HEK293 (cell line): ENCODE measurements at regions not wholly inside any gene's neighbourhood (a gene's known extent, or its start where the extent isn't known, plus 50 kb on each side); places are given as distances from the start of the nearest gene placed in this dataset.

Experiments used
- CTCF ChIA-PET: fragments of 350-600 bp; formaldehyde crosslinking; extraction: SDS; loops from one replicate; lab custom pipeline; 2021; ENCODE audit warnings: antibody characterized with exemption; lab: Yijun Ruan, JAX
- POLR2A ChIA-PET: fragments of 300-600 bp; formaldehyde crosslinking; extraction: SDS; loops from one replicate; lab custom pipeline; 2020; ENCODE audit warnings: antibody characterized with exemption, inconsistent platforms; lab: Yijun Ruan, JAX
- H3K27ac ChIP-seq: fragments of 200-500 bp; sonication (Bioruptor generic); 2 replicates; pipeline ENCODE4 v1.5.1; 2014; ENCODE audit warnings: low read depth, low read length, control low read depth, inconsistent platforms; ENCODE audit errors: extremely low read depth
- H3K36me3 ChIP-seq, 2 experiments: fragments of 200-500 bp in 1 of 2; sonication (Bioruptor generic) in 1 of 2; 1 replicate in 1 of 2; 2 replicates in 1 of 2; pipeline ENCODE4 v1.5.1; 2014 to 2017; ENCODE audit warnings: inconsistent platforms in 2 of 2, low read length in 2 of 2; ENCODE audit not compliant: control insufficient read depth in 2 of 2, insufficient read depth in 1 of 2
- H3K4me1 ChIP-seq: fragments of 200-500 bp; sonication (Bioruptor generic); 2 replicates; pipeline ENCODE4 v1.5.1; 2014; ENCODE audit warnings: mild to moderate bottlenecking, low read length, inconsistent platforms; ENCODE audit not compliant: control insufficient read depth, insufficient read depth
- H3K4me3 ChIP-seq: 2 replicates; pipeline ENCODE4 v1.5.1; 2011; ENCODE audit warnings: low read depth, mild to moderate bottlenecking, control low read depth, low read length, moderate library complexity
- H3K9me3 ChIP-seq: fragments of 200-500 bp; sonication (Bioruptor generic); 2 replicates; pipeline ENCODE4 v1.5.1; 2014; ENCODE audit warnings: low read depth, low read length, inconsistent platforms; ENCODE audit not compliant: control insufficient read depth, insufficient read depth
- GLIS2 ChIP-seq: fragments of 450-650 bp; formaldehyde crosslinking; IDR thresholded peaks from 2 replicates; pipeline ENCODE4 v1.5.1; 2016; ENCODE audit warnings: missing biosample characterization, missing genetic modification characterization
- HIC1 ChIP-seq: fragments of 450-650 bp; formaldehyde crosslinking; IDR thresholded peaks from 2 replicates; pipeline ENCODE4 v1.5.1; 2016; ENCODE audit warnings: missing biosample characterization, missing genetic modification characterization
- HOXD13 ChIP-seq: sonication (generic); formaldehyde crosslinking; IDR thresholded peaks from 2 replicates; pipeline ENCODE4 v1.8.0; 2022; ENCODE audit warnings: missing genetic modification reagents, borderline replicate concordance
- OVOL3 ChIP-seq: fragments of 450-650 bp; formaldehyde crosslinking; IDR thresholded peaks from 2 replicates; pipeline ENCODE4 v1.5.1; 2016; ENCODE audit warnings: missing biosample characterization, missing genetic modification characterization
- SALL2 ChIP-seq: fragments of 450-650 bp; formaldehyde crosslinking; IDR thresholded peaks from 2 replicates; pipeline ENCODE4 v1.5.0; 2017; ENCODE audit warnings: missing biosample characterization, mild to moderate bottlenecking, missing genetic modification characterization, borderline replicate concordance
- SCRT1 ChIP-seq: fragments of 450-650 bp; formaldehyde crosslinking; IDR thresholded peaks from 2 replicates; pipeline ENCODE4 v1.5.1; 2016; ENCODE audit warnings: missing biosample characterization, missing genetic modification characterization, borderline replicate concordance
- SCRT2 ChIP-seq: fragments of 450-650 bp; formaldehyde crosslinking; IDR thresholded peaks from 2 replicates; pipeline ENCODE4 v1.5.1; 2016; ENCODE audit warnings: missing biosample characterization, missing genetic modification characterization
- SP2 ChIP-seq: fragments of 450-650 bp; formaldehyde crosslinking; IDR thresholded peaks from 2 replicates; pipeline ENCODE4 v1.5.1; 2016; ENCODE audit warnings: missing biosample characterization, missing genetic modification characterization
- SP7 ChIP-seq: fragments of 450-650 bp; formaldehyde crosslinking; IDR thresholded peaks from 2 replicates; pipeline ENCODE4 v1.5.1; 2016; ENCODE audit warnings: missing biosample characterization, missing genetic modification characterization
- TCF7L2 ChIP-seq: IDR thresholded peaks from 2 replicates; pipeline ENCODE4 v1.6.1; 2011; ENCODE audit warnings: low read depth, mild to moderate bottlenecking, inconsistent platforms, low read length, moderate library complexity, borderline replicate concordance
- ZBTB20 ChIP-seq: fragments of 450-650 bp; formaldehyde crosslinking; IDR thresholded peaks from 2 replicates; pipeline ENCODE4 v1.5.1; 2016; ENCODE audit warnings: missing biosample characterization, missing genetic modification characterization
- ZIC2 ChIP-seq: fragments of 450-650 bp; formaldehyde crosslinking; IDR thresholded peaks from 2 replicates; pipeline ENCODE4 v1.5.1; 2016; ENCODE audit warnings: missing biosample characterization, missing genetic modification characterization
- ZNF140 ChIP-seq: fragments of 450-650 bp; formaldehyde crosslinking; IDR thresholded peaks from 2 replicates; pipeline ENCODE4 v1.5.1; 2016; ENCODE audit warnings: missing biosample characterization, missing genetic modification characterization
- ZNF146 ChIP-seq: fragments of 450-650 bp; formaldehyde crosslinking; IDR thresholded peaks from 2 replicates; pipeline ENCODE4 v1.5.1; 2016; ENCODE audit warnings: missing biosample characterization, missing genetic modification characterization
- ZNF174 ChIP-seq: fragments of 450-650 bp; formaldehyde crosslinking; IDR thresholded peaks from 2 replicates; pipeline ENCODE4 v1.5.0; 2017; ENCODE audit warnings: missing biosample characterization, mild to moderate bottlenecking, missing genetic modification characterization
- ZNF184 ChIP-seq: fragments of 450-650 bp; IDR thresholded peaks from 2 replicates; pipeline ENCODE4 v1.5.1; 2018; ENCODE audit warnings: missing biosample characterization, mild to moderate bottlenecking, missing genetic modification characterization
- ZNF221 ChIP-seq: fragments of 450-650 bp; formaldehyde crosslinking; IDR thresholded peaks from 2 replicates; pipeline ENCODE4 v1.5.1; 2017; ENCODE audit warnings: missing biosample characterization, missing genetic modification characterization, borderline replicate concordance
- ZNF292 ChIP-seq: fragments of 450-650 bp; formaldehyde crosslinking; IDR thresholded peaks from 2 replicates; pipeline ENCODE4 v1.5.1; 2016; ENCODE audit warnings: low read depth, missing biosample characterization, missing genetic modification characterization, borderline replicate concordance
- ZNF302 ChIP-seq: fragments of 450-650 bp; formaldehyde crosslinking; IDR thresholded peaks from 2 replicates; pipeline ENCODE4 v1.5.1; 2016; ENCODE audit warnings: missing biosample characterization, missing genetic modification characterization, low read depth
- ZNF324 ChIP-seq: fragments of 450-650 bp; formaldehyde crosslinking; IDR thresholded peaks from 2 replicates; pipeline ENCODE4 v1.5.1; 2016; ENCODE audit warnings: missing biosample characterization, missing genetic modification characterization
- ZNF530 ChIP-seq: fragments of 450-650 bp; formaldehyde crosslinking; IDR thresholded peaks from 2 replicates; pipeline ENCODE4 v1.5.1; 2016; ENCODE audit warnings: low read depth, missing biosample characterization, missing genetic modification characterization
- ZNF585B ChIP-seq: fragments of 450-650 bp; formaldehyde crosslinking; IDR thresholded peaks from 2 replicates; pipeline ENCODE4 v1.5.1; 2016; ENCODE audit warnings: missing biosample characterization, missing genetic modification characterization
- ZNF600 ChIP-seq: fragments of 450-650 bp; formaldehyde crosslinking; IDR thresholded peaks from 2 replicates; pipeline ENCODE4 v1.5.1; 2016; ENCODE audit warnings: missing biosample characterization, missing genetic modification characterization
- ZNF660 ChIP-seq: fragments of 450-650 bp; IDR thresholded peaks from 2 replicates; pipeline ENCODE4 v1.5.1; 2018; ENCODE audit warnings: missing biosample characterization, mild to moderate bottlenecking, missing genetic modification characterization
- ZNF701 ChIP-seq: fragments of 450-650 bp; formaldehyde crosslinking; IDR thresholded peaks from 2 replicates; pipeline ENCODE4 v1.5.1; 2016; ENCODE audit warnings: missing biosample characterization, missing genetic modification characterization
- ZNF776 ChIP-seq: fragments of 450-650 bp; formaldehyde crosslinking; IDR thresholded peaks from 2 replicates; pipeline ENCODE4 v1.5.0; 2017; ENCODE audit warnings: missing biosample characterization, missing genetic modification characterization, borderline replicate concordance
- ZNF837 ChIP-seq: fragments of 450-650 bp; formaldehyde crosslinking; IDR thresholded peaks from 2 replicates; pipeline ENCODE4 v1.5.1; 2016; ENCODE audit warnings: missing biosample characterization, missing genetic modification characterization
- TF ChIP-seq, protein P1 (sequence below): fragments of 450-650 bp; formaldehyde crosslinking; optimal IDR thresholded peaks from 2 replicates; pipeline ENCODE3; 2016; ENCODE audit warnings: missing biosample characterization, mild to moderate bottlenecking, missing genetic modification characterization
- TF ChIP-seq, protein P2 (sequence below): sonication (generic); formaldehyde crosslinking; IDR thresholded peaks from 2 replicates; pipeline ENCODE4 v1.8.1; 2022; ENCODE audit warnings: mild to moderate bottlenecking, moderate library complexity, missing genetic modification reagents

- CTCF ChIA-PET: no interaction called here
- TF ChIP-seq, protein P1, sequence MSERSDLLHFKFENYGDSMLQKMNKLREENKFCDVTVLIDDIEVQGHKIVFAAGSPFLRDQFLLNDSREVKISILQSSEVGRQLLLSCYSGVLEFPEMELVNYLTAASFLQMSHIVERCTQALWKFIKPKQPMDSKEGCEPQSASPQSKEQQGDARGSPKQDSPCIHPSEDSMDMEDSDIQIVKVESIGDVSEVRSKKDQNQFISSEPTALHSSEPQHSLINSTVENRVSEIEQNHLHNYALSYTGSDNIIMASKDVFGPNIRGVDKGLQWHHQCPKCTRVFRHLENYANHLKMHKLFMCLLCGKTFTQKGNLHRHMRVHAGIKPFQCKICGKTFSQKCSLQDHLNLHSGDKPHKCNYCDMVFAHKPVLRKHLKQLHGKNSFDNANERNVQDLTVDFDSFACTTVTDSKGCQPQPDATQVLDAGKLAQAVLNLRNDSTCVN: no peak
- TF ChIP-seq ZNF184 (no peak), ZNF600 (tag by site-specific recombination) (no peak), SCRT2 (tag by site-specific recombination) (no peak), ZNF776 (tag by site-specific recombination) (no peak), ZNF837 (no peak), ZIC2 (no peak), HOXD13 (CRISPR knock-in tag) (no peak), SP2 (tag by site-specific recombination) (no peak), SALL2 (tag by site-specific recombination) (no peak), ZNF585B (tag by site-specific recombination) (no peak), ZNF530 (tag by site-specific recombination) (no peak), ZNF302 (tag by site-specific recombination) (no peak), GLIS2 (tag by site-specific recombination) (no peak), SCRT1 (tag by site-specific recombination) (no peak), ZNF174 (no peak), TCF7L2 (no peak), ZNF324 (tag by site-specific recombination) (no peak), ZNF140 (tag by site-specific recombination) (no peak)
- TF ChIP-seq, all 188 proteins: peak for 0
- no peaks in the 10 kb centered on the region for H3K9me3 ChIP-seq
Observed at GRCh38 chr1:65508051-65508450, 87.6 kb downstream of the LEPR start.

DNA sequence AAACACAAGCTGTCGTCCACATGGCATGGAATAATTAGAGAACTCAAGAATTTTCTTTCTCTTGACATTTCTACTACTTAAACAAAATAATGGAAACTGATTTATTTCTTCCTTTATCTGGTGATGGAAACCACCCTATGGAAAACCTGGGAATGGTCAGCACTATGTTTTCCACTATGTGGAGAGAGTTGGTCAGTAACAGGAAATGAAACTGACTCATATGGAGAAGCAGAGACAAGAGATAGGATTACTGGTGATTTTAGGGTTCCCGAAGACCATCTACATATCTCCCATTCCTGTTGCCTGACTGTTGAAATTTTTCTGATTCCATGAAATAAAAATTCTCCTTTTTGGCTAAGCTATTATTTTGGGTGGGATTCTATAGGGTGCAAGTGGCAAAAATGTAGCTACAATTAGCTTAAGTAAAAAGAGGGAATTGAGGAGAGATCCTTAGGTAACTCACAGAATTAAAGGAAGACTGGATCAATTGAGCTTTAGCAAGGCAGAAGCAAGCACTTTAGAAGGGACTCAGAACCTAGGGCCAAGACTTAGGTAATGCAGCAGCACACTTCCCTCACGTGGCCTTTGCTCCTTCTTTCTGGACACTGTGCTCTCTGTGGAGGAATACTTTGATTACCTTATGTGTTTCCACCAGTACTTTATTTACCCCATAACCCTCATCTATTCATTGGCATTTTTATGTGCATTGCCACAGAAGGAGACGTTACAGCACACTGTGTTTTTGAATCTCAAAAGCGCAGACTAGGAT lies 89.6 kb downstream of the LEPR start:
- POLR2A ChIA-PET: no interaction called here

More at GRCh38 chr1:65508051-65508450, 87.6 kb downstream of the LEPR start:
- no peak overlapping the region for H3K27ac ChIP-seq
- POLR2A ChIA-PET: no interaction called here
- no peaks in the 10 kb centered on the region for H3K36me3 ChIP-seq
- no peaks in the 10 kb centered on the region for H3K4me1 ChIP-seq
- no peak overlapping the region for H3K4me3 ChIP-seq

DNA sequence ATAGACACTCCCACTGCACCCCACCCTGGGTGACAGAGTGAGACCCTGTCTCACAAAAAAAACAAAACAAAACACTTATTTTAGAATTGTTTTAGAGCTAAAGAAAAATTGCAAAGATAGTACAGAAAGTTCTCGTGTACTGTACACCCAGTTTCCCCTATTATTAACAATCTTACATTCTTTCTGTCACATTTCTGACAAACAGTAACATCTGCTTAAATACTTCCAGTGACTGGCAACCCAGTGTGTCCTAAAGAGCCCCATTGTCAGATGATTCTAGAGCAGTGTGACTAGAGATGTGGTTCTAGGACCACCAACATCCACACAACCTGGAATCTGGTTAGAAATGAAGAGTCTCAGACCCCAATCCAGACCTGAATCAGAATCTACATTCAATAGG lies 90.5 kb downstream of the LEPR start:
- Histone ChIP-seq H3K27ac (no peak overlapping the region), H3K4me1 (no peaks in the 10 kb centered on the region), H3K9me3 (no peaks in the 10 kb centered on the region), H3K4me3 (no peak overlapping the region), H3K36me3 (no peaks in the 10 kb centered on the region)
- ChIA-PET CTCF (interaction anchor here (0.7 kb wide), 1 partner anchor 37 kb away, joined by 3 read pairs; no protein-coding TSS in a partner anchor), POLR2A (no interaction called here)
- TF ChIP-seq ZNF146 (no peak), ZNF660 (tag by site-specific recombination) (no peak), ZNF221 (tag by site-specific recombination) (no peak), ZNF292 (tag by site-specific recombination) (no peak), ZBTB20 (no peak), HIC1 (tag by site-specific recombination) (no peak)

More for the DNA sequence above, 89.6 kb downstream of the LEPR start:
- H3K4me3 ChIP-seq: no peak overlapping the region
- H3K27ac ChIP-seq: no peak overlapping the region
- no peak for TF ChIP-seq OVOL3 (tag by site-specific recombination)
- TF ChIP-seq SP7 (tag by site-specific recombination): no peak
- no peak for TF ChIP-seq ZNF701 (tag by site-specific recombination)
- TF ChIP-seq, protein P2, sequence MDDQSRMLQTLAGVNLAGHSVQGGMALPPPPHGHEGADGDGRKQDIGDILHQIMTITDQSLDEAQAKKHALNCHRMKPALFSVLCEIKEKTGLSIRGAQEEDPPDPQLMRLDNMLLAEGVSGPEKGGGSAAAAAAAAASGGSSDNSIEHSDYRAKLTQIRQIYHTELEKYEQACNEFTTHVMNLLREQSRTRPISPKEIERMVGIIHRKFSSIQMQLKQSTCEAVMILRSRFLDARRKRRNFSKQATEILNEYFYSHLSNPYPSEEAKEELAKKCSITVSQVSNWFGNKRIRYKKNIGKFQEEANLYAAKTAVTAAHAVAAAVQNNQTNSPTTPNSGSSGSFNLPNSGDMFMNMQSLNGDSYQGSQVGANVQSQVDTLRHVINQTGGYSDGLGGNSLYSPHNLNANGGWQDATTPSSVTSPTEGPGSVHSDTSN: no peak
- H3K9me3 ChIP-seq: no peaks in the 10 kb centered on the region
- no peaks in the 10 kb centered on the region for H3K4me1 ChIP-seq
- CTCF ChIA-PET: no interaction called here
- no peaks in the 10 kb centered on the region for H3K36me3 ChIP-seq
